ENCODE measurements at regions not wholly inside any gene's neighbourhood (a gene's known extent, or its start where the extent isn't known, plus 50 kb on each side); places are given as distances from the start of the nearest gene placed in this dataset.
"Not testable (repeated sequence)": the region's sequence is repeated elsewhere in the genome, so short reads cannot be mapped to it uniquely, and the experiment has no call there.

DNA sequence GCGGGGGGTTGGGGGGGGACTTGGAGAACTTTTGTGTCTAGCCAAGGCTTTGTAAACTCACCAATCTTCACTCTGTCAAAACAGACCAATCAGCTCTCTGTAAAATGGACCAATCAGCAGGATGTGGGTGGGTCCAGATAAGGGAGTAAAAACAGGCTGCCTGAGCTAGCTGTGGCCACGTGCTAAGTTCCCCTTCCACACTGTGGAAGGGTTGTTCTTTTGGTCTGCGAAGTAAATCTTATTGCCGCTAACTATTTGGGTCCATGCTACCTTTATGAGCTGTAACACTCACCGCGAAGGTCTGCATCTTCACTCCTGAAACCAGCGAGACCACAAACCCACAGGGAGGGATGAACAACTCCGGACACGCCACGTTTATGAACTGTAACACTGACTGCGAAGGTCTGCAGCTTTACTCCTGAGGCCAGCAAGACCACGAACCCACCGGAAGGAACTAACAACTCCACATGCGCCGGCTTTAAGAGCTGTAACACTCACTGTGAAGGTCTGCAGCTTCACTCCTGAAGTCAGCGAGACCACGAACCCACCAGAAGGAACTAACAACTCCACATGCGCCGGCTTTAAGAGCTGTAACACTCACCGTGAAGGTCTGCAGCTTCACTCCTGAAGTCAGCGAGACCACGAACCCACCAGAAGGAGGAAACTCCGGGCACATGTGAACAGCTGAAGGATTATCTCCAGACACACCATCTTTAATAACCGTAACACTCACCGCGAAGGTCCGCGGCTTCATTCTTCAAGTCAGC lies 186.6 kb downstream of the ID4 start:
- TF ChIP-seq POLR2A (IDR thresholded peaks at IDR 0.05); CTCF (IDR thresholded peaks at IDR 0.05); EP300 (IDR thresholded peaks at IDR 0.05; ENCODE audit: low read depth): not testable (repeated sequence)
